ENCODE measurements at regions not wholly inside any gene's neighbourhood (a gene's known extent, or its start where the extent isn't known, plus 50 kb on each side); places are given as distances from the start of the nearest gene placed in this dataset.
"Not testable (repeated sequence)": the region's sequence is repeated elsewhere in the genome, so short reads cannot be mapped to it uniquely, and the experiment has no call there.

GRCh38 chr13:84616864-84617263, 734.6 kb upstream of the SLITRK1 start:
- no peak for DNase-seq (ENCODE audit: low read depth in 2 of 2, low spot score in 1 of 2)

GRCh38 chr13:84609716-84610115, 727.4 kb upstream of the SLITRK1 start:
- no peak for DNase-seq (ENCODE audit: low read depth in 2 of 2, low spot score in 1 of 2)

- DNase-seq (ENCODE audit: low read depth in 2 of 2, low spot score in 1 of 2): no peak
Measured at GRCh38 chr13:84607261-84608013, 725.2 kb upstream of the SLITRK1 start.

GRCh38 chr13:84606616-84607015, 724.3 kb upstream of the SLITRK1 start:
- no peak for DNase-seq (ENCODE audit: low read depth in 2 of 2, low spot score in 1 of 2)

- DNase-seq (ENCODE audit: low read depth in 2 of 2, low spot score in 1 of 2): no peak
Measured at GRCh38 chr13:84605927-84606326, 723.7 kb upstream of the SLITRK1 start.

- DNase-seq (ENCODE audit: low read depth in 2 of 2, low spot score in 1 of 2): no peak
Measured at GRCh38 chr13:84591444-84591843, 709.2 kb upstream of the SLITRK1 start.

- DNase-seq (ENCODE audit: low read depth in 2 of 2, low spot score in 1 of 2): no peak
Measured at GRCh38 chr13:84590663-84591062, 708.4 kb upstream of the SLITRK1 start.

- no peak for DNase-seq (ENCODE audit: low read depth in 2 of 2, low spot score in 1 of 2)
Measured at GRCh38 chr13:84588023-84588422, 705.7 kb upstream of the SLITRK1 start.

GRCh38 chr13:84579901-84580300, 697.6 kb upstream of the SLITRK1 start:
- DNase-seq (ENCODE audit: low read depth in 2 of 2, low spot score in 1 of 2): not testable (repeated sequence)

- no peak for DNase-seq (ENCODE audit: low read depth in 2 of 2, low spot score in 1 of 2)
Measured at GRCh38 chr13:84574851-84575250, 692.6 kb upstream of the SLITRK1 start.

- no peak for DNase-seq (ENCODE audit: low read depth in 2 of 2, low spot score in 1 of 2)
Measured at GRCh38 chr13:84571264-84571663, 689.0 kb upstream of the SLITRK1 start.

GRCh38 chr13:84570831-84571230, 688.6 kb upstream of the SLITRK1 start:
- no peak for DNase-seq (ENCODE audit: low read depth in 2 of 2, low spot score in 1 of 2)

- DNase-seq (ENCODE audit: low read depth in 2 of 2, low spot score in 1 of 2): no peak
Measured at GRCh38 chr13:84569366-84569765, 687.1 kb upstream of the SLITRK1 start.

GRCh38 chr13:84567848-84568247, 685.6 kb upstream of the SLITRK1 start:
- DNase-seq (ENCODE audit: low read depth in 2 of 2, low spot score in 1 of 2): no peak

- no peak for DNase-seq (ENCODE audit: low read depth in 2 of 2, low spot score in 1 of 2)
Measured at GRCh38 chr13:84566780-84567179, 684.5 kb upstream of the SLITRK1 start.

GRCh38 chr13:84563611-84564010, 681.3 kb upstream of the SLITRK1 start:
- no peak for DNase-seq (ENCODE audit: low read depth in 2 of 2, low spot score in 1 of 2)

GRCh38 chr13:84553227-84553626, 671.0 kb upstream of the SLITRK1 start:
- DNase-seq (ENCODE audit: low read depth in 2 of 2, low spot score in 1 of 2): no peak

GRCh38 chr13:84543962-84544361, 661.7 kb upstream of the SLITRK1 start:
- no peak for DNase-seq (ENCODE audit: low read depth in 2 of 2, low spot score in 1 of 2)

- DNase-seq (ENCODE audit: low read depth in 2 of 2, low spot score in 1 of 2): no peak
Measured at GRCh38 chr13:84542348-84542747, 660.1 kb upstream of the SLITRK1 start.

GRCh38 chr13:84536906-84537305, 654.6 kb upstream of the SLITRK1 start:
- DNase-seq (ENCODE audit: low read depth in 2 of 2, low spot score in 1 of 2): no peak

- no peak for DNase-seq (ENCODE audit: low read depth in 2 of 2, low spot score in 1 of 2)
Measured at GRCh38 chr13:84528408-84529070, 646.3 kb upstream of the SLITRK1 start.

- DNase-seq (ENCODE audit: low read depth in 2 of 2, low spot score in 1 of 2): no peak
Measured at GRCh38 chr13:84525865-84526264, 643.6 kb upstream of the SLITRK1 start.

- DNase-seq (ENCODE audit: low read depth in 2 of 2, low spot score in 1 of 2): no peak
Measured at GRCh38 chr13:84524586-84524985, 642.3 kb upstream of the SLITRK1 start.

All from stimulated activated CD8-positive, alpha-beta memory T cell treated with anti-CD3 and anti-CD28 coated beads, Interleukin-4, amount 100 ng/mL, for 4 hours (primary cell).